HCT116 (cell line): ENCODE measurements at regions not wholly inside any gene's neighbourhood (a gene's known extent, or its start where the extent isn't known, plus 50 kb on each side); places are given as distances from the start of the nearest gene placed in this dataset.

ENCODE experiments used
- ATAC-seq: fragments of 200-7000 bp; cut with Tn5 transposase; 2 replicates; pipeline ENCODE4 v1.9.1; 2020; ENCODE audit warnings: mild to moderate bottlenecking, moderate library complexity
- BruUV-seq: library from RNA; stranded (reverse); fragments of 400-500 nt; replicated peaks from 2 replicates; lab custom pipeline; 2021; lab: Mats Ljungman, UMichigan
- CTCF ChIA-PET: fragments of 300-600 bp; sonication (Branson Sonifier 250); formaldehyde crosslinking; loops from one replicate; lab custom pipeline; 2021; ENCODE audit warnings: antibody characterized with exemption; lab: Charles Lee
- POLR2A ChIA-PET: fragments of 300-600, 350-600 bp; sonication (Branson Sonifier 250); formaldehyde crosslinking; loops from one replicate; lab custom pipeline; 2021; ENCODE audit warnings: antibody characterized with exemption; lab: Charles Lee
- RAD21 ChIA-PET, 2 experiments: fragments of 300-600 bp; sonication (Branson Sonifier 250); formaldehyde crosslinking; loops; one replicate each; lab custom pipeline; 2023; ENCODE audit warnings: low total read pairs in 2 of 2; ENCODE audit not compliant: uncharacterized antibody in 2 of 2, unreplicated experiment in 2 of 2, low non-redundant PET in 1 of 2; lab: Charles Lee
- DNase-seq: peaks from one replicate; pipeline ENCODE4 v3.0.0-alpha.2; 2010; ENCODE audit warnings: low read depth, low spot score
- H2AFZ ChIP-seq: fragments of 200-600 bp; shearing (Covaris generic), sonication (generic); 2 replicates; pipeline ENCODE4 v1.6.1; 2017; ENCODE audit warnings: low read depth, mixed run types, mixed read lengths, antibody characterized with exemption, low read length; ENCODE audit not compliant: poor library complexity, severe bottlenecking
- H3K27ac ChIP-seq: 2 replicates; pipeline ENCODE4 v1.5.1; 2012; ENCODE audit warnings: low read depth, low read length
- H3K27me3 ChIP-seq: fragments of 200-600 bp; sonication (generic); 2 replicates; pipeline ENCODE4 v1.6.1; 2016; ENCODE audit warnings: mixed run types, low read length, mixed read lengths; ENCODE audit not compliant: insufficient read depth
- H3K36me3 ChIP-seq, 2 experiments: fragments of 200-500 bp in 1 of 2; fragments of 200-600 bp in 1 of 2; sonication (Bioruptor generic) in 1 of 2; sonication (generic) in 1 of 2; 2 replicates each; pipeline versions ENCODE4 v1.5.1 to v1.6.1; 2014 to 2016; ENCODE audit warnings: low read length in 2 of 2, inconsistent platforms in 1 of 2, mixed read lengths in 1 of 2, mixed run types in 1 of 2; ENCODE audit not compliant: insufficient read depth in 2 of 2, control insufficient read depth in 1 of 2
- H3K4me1 ChIP-seq, 2 experiments: fragments of 200-600 bp in 1 of 2; sonication (generic) in 1 of 2; 2 replicates each; pipeline versions ENCODE4 v1.5.1 to v1.6.1; 2012 to 2017; ENCODE audit warnings: low read length in 2 of 2, inconsistent platforms in 1 of 2, mild to moderate bottlenecking in 1 of 2, mixed read lengths in 1 of 2, mixed run types in 1 of 2, moderate library complexity in 1 of 2; ENCODE audit not compliant: insufficient read depth in 2 of 2, control insufficient read depth in 1 of 2
- H3K4me2 ChIP-seq: fragments of 200-600 bp; sonication (generic); 2 replicates; pipeline ENCODE4 v1.6.1; 2017; ENCODE audit warnings: mixed run types, low read length, mixed read lengths
- H3K4me3 ChIP-seq, 2 experiments: fragments of 200-600 bp in 1 of 2; sonication (generic) in 1 of 2; replicated peaks in 1 of 2; 2 replicates each; pipeline ENCODE4 v1.5.1; 2011 to 2016; ENCODE audit warnings: low read length in 2 of 2, control low read depth in 1 of 2, low read depth in 1 of 2, mild to moderate bottlenecking in 1 of 2, mixed read lengths in 1 of 2, mixed run types in 1 of 2
- H3K79me2 ChIP-seq: fragments of 200-600 bp; sonication (generic); 2 replicates; pipeline ENCODE4 v1.6.1; 2017; ENCODE audit warnings: mild to moderate bottlenecking, mixed run types, low read length, moderate library complexity, mixed read lengths; ENCODE audit not compliant: insufficient read depth
- H3K9ac ChIP-seq: fragments of 200-600 bp; sonication (generic); 2 replicates; pipeline ENCODE4 v1.6.1; 2016; ENCODE audit warnings: low read length, mixed read lengths
- H3K9me2 ChIP-seq: fragments of 200-600 bp; sonication (generic), shearing (Covaris generic); 2 replicates; pipeline ENCODE4 v1.6.1; 2017; ENCODE audit warnings: mixed run types, mild to moderate bottlenecking, moderate library complexity; ENCODE audit not compliant: insufficient read depth
- H3K9me3 ChIP-seq, 2 experiments: fragments of 200-500 bp in 1 of 2; fragments of 200-600 bp in 1 of 2; sonication (Bioruptor generic) in 1 of 2; sonication (generic) in 1 of 2; 2 replicates each; pipeline ENCODE4 v1.6.1; 2014 to 2017; ENCODE audit warnings: low read length in 2 of 2, mixed read lengths in 2 of 2, inconsistent platforms in 1 of 2, low read depth in 1 of 2, mild to moderate bottlenecking in 1 of 2, mixed run types in 1 of 2, moderate library complexity in 1 of 2; ENCODE audit not compliant: control insufficient read depth in 1 of 2, insufficient read depth in 1 of 2
- H4K20me1 ChIP-seq: fragments of 200-600 bp; sonication (generic), shearing (Covaris generic); 2 replicates; pipeline ENCODE4 v1.6.1; 2017; ENCODE audit warnings: mixed run types, mild to moderate bottlenecking, moderate library complexity; ENCODE audit not compliant: insufficient read depth
- EGR1 ChIP-seq: IDR thresholded peaks from 2 replicates; pipeline ENCODE4 v1.6.1; 2012; ENCODE audit warnings: low read depth
- EZH2 ChIP-seq: fragments of 200-600 bp; sonication (generic); IDR thresholded peaks from 2 replicates; pipeline ENCODE4 v1.6.1; 2017; ENCODE audit warnings: antibody characterized with exemption, mixed run types
- JUND ChIP-seq: IDR thresholded peaks from 2 replicates; pipeline ENCODE4 v1.6.1; 2012
- POLR2AphosphoS5 ChIP-seq: IDR thresholded peaks from 2 replicates; pipeline ENCODE4 v1.6.1; 2011; ENCODE audit warnings: mild to moderate bottlenecking, low read depth, low read length, moderate library complexity
- RAD21 ChIP-seq: IDR thresholded peaks from 2 replicates; pipeline ENCODE4 v1.6.1; 2012; ENCODE audit warnings: low read depth, mild to moderate bottlenecking
- SIN3A ChIP-seq: IDR thresholded peaks from 2 replicates; pipeline ENCODE4 v1.6.1; 2012; ENCODE audit warnings: low read depth
- SP1 ChIP-seq: IDR thresholded peaks from 2 replicates; pipeline ENCODE4 v1.6.1; 2012; ENCODE audit warnings: low read depth
- SRF ChIP-seq: IDR thresholded peaks from 2 replicates; pipeline ENCODE4 v1.6.1; 2012; ENCODE audit warnings: low read depth
- YY1 ChIP-seq: IDR thresholded peaks from 2 replicates; pipeline ENCODE4 v1.6.1; 2011; ENCODE audit warnings: low read length, low read depth, moderate library complexity, mild to moderate bottlenecking; ENCODE audit not compliant: insufficient replicate concordance; ENCODE audit errors: extremely low read depth
- ZBTB33 ChIP-seq: IDR thresholded peaks from 2 replicates; pipeline ENCODE4 v1.6.1; 2011; ENCODE audit warnings: mild to moderate bottlenecking, low read length, moderate library complexity; ENCODE audit not compliant: insufficient replicate concordance; ENCODE audit errors: extremely low read depth
- ZNF274 ChIP-seq: fragments of 200-500 bp; sonication (Bioruptor generic); IDR thresholded peaks from 2 replicates; pipeline ENCODE4 v1.6.1; 2014; ENCODE audit warnings: mild to moderate bottlenecking, low read depth, low read length, inconsistent platforms
- intact Hi-C: fragments of 100-400 bp; cut with micrococcal nuclease; formaldehyde crosslinking; loops from 2 replicates; pipeline ENCODE4 v1.10.0; 2022

GRCh38 chr7:153515359-153515758, 536.8 kb upstream of the DPP6 start:
- ATAC-seq (no peak), DNase-seq (no peak)
- no peak for TF ChIP-seq SRF
- TF ChIP-seq YY1 = no peak
- TF ChIP-seq SIN3A = no peak
- TF ChIP-seq SP1 = no peak
- no peak for TF ChIP-seq ZBTB33
- no peak for TF ChIP-seq EGR1
- TF ChIP-seq POLR2AphosphoS5 = no peak
- TF ChIP-seq EZH2 = no peak
- TF ChIP-seq JUND = no peak
- no peak for TF ChIP-seq RAD21
- TF ChIP-seq ZNF274 = no peak
- intact Hi-C loops = no loop called here
- Histone ChIP-seq H2AFZ (no peak overlapping the region), H3K36me3 (no peaks in the 10 kb centered on the region), H3K79me2 (no peaks in the 10 kb centered on the region), H3K4me3 (no peak overlapping the region), H3K27ac (no peak overlapping the region), H3K27me3 (no peaks in the 10 kb centered on the region), H3K9me2 (no peaks in the 10 kb centered on the region), H3K9ac (no peak overlapping the region), H3K4me2 (no peak overlapping the region), H3K4me1 (no peaks in the 10 kb centered on the region), H3K9me3 (peaks cover 10 to 14% of the 10 kb centered on the region in 2 experiments; a peak in 2 of 4 replicates), H4K20me1 (no peaks in the 10 kb centered on the region)
- ChIA-PET CTCF (no interaction called here), POLR2A (no interaction called here), RAD21 (no interaction called here)
- no TSS peak for BruUV-seq
